ENCODE measurements at regions not wholly inside any gene's neighbourhood (a gene's known extent, or its start where the extent isn't known, plus 50 kb on each side); places are given as distances from the start of the nearest gene placed in this dataset.

DNA sequence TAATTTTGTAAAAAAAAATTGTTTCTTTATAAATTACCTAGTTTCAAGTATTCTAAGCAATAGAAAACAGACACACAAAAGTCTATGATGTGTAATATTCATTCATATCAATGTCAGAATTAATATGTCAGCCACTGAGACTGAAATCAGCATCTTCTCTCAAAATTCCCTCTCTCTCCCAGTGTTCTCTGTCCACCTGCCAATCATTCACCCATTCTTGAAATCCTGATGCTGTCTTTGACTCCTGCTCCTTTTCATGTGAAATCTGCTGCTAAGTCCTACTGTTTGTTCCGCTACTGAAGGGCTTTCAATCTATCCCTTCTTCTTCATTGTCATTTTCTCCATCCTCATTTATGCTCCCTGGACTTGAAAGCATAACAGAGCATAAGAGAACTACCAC lies 257.9 kb downstream of the SATB2 start:
- Histone ChIP-seq H3K4me1 (peaks cover 0 to 6% (median 0%) of the 10 kb centered on the region in 4 donors), H3K36me3 (no peaks in the 10 kb centered on the region), H3K27me3 (no peaks in the 10 kb centered on the region), H3K9me3 (no peaks in the 10 kb centered on the region), H3K4me3 (no peak overlapping the region), H3K27ac (no peak overlapping the region)
- intact Hi-C loops (cut with DNase I): no loop called here
- DNase-seq: no peak
- WGBS, 2 donors: 93 to 98% methylated on average over 1 of the region's 1 CpG
- TF ChIP-seq POLR2AphosphoS5 (IDR thresholded peaks at IDR 0.05) (no peak), POLR2A (IDR thresholded peaks at IDR 0.05) (no peak)
- TF ChIP-seq, protein P1, sequence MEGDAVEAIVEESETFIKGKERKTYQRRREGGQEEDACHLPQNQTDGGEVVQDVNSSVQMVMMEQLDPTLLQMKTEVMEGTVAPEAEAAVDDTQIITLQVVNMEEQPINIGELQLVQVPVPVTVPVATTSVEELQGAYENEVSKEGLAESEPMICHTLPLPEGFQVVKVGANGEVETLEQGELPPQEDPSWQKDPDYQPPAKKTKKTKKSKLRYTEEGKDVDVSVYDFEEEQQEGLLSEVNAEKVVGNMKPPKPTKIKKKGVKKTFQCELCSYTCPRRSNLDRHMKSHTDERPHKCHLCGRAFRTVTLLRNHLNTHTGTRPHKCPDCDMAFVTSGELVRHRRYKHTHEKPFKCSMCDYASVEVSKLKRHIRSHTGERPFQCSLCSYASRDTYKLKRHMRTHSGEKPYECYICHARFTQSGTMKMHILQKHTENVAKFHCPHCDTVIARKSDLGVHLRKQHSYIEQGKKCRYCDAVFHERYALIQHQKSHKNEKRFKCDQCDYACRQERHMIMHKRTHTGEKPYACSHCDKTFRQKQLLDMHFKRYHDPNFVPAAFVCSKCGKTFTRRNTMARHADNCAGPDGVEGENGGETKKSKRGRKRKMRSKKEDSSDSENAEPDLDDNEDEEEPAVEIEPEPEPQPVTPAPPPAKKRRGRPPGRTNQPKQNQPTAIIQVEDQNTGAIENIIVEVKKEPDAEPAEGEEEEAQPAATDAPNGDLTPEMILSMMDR (IDR thresholded peaks at IDR 0.05): no peak

DNA sequence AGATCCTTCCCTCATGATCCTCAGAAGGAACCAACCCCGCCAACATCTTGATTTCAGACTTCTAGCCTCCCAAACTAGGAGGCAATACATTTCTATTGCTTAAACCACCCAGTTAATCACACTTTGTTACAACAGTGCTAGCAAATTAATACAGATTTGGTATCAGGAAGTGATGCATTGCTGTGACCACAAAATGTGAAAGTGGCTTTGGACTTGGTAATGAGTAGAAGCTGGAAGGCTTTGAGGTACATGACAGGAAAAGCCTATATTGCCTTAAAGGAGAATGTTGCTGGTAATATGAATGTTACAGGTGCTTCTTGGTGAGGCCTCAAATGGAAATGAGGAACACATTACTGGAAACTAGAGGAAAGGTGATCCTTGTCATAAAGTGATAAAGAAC lies 260.3 kb downstream of the SATB2 start:
- H3K27ac ChIP-seq: no peak overlapping the region
- H3K27me3 ChIP-seq: no peaks in the 10 kb centered on the region
- TF ChIP-seq EP300 (IDR thresholded peaks at IDR 0.05) (no peak), POLR2AphosphoS5 (IDR thresholded peaks at IDR 0.05) (no peak), POLR2A (IDR thresholded peaks at IDR 0.05) (no peak)
- TF ChIP-seq, protein P1 (IDR thresholded peaks at IDR 0.05): no peak
- H3K9me3 ChIP-seq: no peaks in the 10 kb centered on the region
- intact Hi-C loops (cut with DNase I): no loop called here
- 91 to 92% methylated on average over 1 of the region's 1 CpG for WGBS, 2 donors
- no peak overlapping the region for H3K4me3 ChIP-seq
- no peak for DNase-seq
- no peaks in the 10 kb centered on the region for H3K36me3 ChIP-seq
- peaks cover 0 to 6% (median 0%) of the 10 kb centered on the region in 4 donors for H3K4me1 ChIP-seq

DNA sequence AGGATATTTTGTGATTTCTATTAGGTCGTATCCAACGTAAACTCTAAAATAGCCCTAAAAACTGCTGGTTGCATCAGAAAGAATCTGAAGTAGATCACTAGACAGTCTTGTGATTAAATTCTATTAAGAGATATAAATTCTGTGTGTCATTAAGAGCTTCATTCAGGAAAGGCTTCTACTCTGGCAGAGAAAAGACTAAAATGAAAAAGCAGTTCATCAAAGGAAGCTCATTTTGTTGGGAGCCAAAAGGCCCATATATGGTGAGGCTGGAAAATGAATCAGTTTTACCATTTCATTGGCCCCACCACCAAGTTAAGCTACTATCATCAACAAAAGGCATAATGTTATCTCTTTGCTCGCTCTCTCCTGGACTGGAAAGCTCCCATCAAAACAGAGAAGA lies 261.1 kb downstream of the SATB2 start:
- Histone ChIP-seq H3K27me3 (no peaks in the 10 kb centered on the region), H3K36me3 (no peaks in the 10 kb centered on the region), H3K4me3 (no peak overlapping the region), H3K9me3 (no peaks in the 10 kb centered on the region), H3K4me1 (peaks cover 0 to 6% (median 0%) of the 10 kb centered on the region in 4 donors), H3K27ac (no peak overlapping the region)
- WGBS, 2 donors: 92 to 95% methylated on average over 3 of the region's 3 CpGs
- no peak for TF ChIP-seq POLR2A (IDR thresholded peaks at IDR 0.05)
- DNase-seq: no peak
- intact Hi-C loops (cut with DNase I): no loop called here

DNA sequence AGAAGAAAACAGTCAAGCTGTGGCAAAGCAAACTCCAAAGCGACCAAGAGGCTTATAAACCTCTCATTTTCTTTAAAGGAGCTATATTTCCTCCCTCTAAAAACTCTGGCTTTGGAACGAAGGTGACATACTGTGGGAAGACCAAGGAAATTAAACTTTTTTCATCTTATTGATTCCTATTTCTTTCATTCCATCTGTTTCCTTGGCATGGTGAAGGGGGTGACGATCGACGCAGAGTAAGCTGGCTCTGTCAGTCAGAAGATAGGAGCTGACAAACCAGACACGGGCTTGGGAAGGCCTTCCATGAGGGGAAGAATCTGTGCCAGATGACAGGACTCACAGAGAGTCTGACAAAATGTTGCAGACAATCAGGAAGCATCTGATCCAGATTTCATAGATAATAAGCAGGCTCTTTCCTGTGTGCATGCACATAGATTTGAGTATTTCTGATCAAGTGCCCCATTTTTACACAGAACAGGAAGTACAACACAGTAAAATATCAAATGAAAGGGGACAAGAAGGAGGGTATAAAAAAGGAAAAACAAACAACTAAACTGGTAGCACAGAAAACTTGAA lies 261.7 kb downstream of the SATB2 start:
- intact Hi-C loops (cut with DNase I): no loop called here
- 80 to 91% methylated on average over 6 of the region's 6 CpGs for WGBS, 2 donors
- Histone ChIP-seq H3K27me3 (no peaks in the 10 kb centered on the region), H3K4me3 (no peak overlapping the region), H3K27ac (no peak overlapping the region), H3K9me3 (no peaks in the 10 kb centered on the region), H3K4me1 (peaks cover 0 to 6% (median 0%) of the 10 kb centered on the region in 4 donors), H3K36me3 (no peaks in the 10 kb centered on the region)
- no peak for DNase-seq
- TF ChIP-seq POLR2A (IDR thresholded peaks at IDR 0.05) (no peak), POLR2AphosphoS5 (IDR thresholded peaks at IDR 0.05) (no peak)

DNA sequence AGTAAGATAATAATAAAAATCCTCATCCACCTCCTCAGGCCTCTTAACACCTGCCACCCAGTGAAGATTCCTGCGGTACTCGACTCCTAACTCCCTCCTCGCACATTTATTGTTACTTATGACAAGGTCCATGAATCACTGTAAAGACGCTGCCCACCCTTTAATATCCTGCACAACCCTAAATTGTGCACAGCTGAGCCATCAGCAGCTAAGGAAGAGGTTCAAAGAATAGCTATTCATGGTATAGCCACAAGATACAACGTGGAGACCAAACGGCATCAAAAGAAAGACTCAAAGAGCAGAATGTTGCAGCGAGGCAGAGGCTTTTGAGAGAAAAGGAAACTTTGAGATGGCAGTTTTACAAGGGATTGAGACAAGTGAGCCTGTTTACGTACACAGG lies 266.3 kb downstream of the SATB2 start:
- no peaks in the 10 kb centered on the region for H3K36me3 ChIP-seq
- DNase-seq: no peak
- 62 to 85% methylated on average over 8 of the region's 8 CpGs for WGBS, 2 donors
- H3K9me3 ChIP-seq: no peaks in the 10 kb centered on the region
- intact Hi-C loops (cut with DNase I): no loop called here
- no peak overlapping the region for H3K4me3 ChIP-seq
- H3K4me1 ChIP-seq: no peaks in the 10 kb centered on the region
- no peaks in the 10 kb centered on the region for H3K27me3 ChIP-seq
- TF ChIP-seq POLR2A (IDR thresholded peaks at IDR 0.05) (no peak), EP300 (IDR thresholded peaks at IDR 0.05) (no peak), POLR2AphosphoS5 (IDR thresholded peaks at IDR 0.05) (no peak)
- TF ChIP-seq, protein P1 (IDR thresholded peaks at IDR 0.05): no peak
- H3K27ac ChIP-seq: no peak overlapping the region

DNA sequence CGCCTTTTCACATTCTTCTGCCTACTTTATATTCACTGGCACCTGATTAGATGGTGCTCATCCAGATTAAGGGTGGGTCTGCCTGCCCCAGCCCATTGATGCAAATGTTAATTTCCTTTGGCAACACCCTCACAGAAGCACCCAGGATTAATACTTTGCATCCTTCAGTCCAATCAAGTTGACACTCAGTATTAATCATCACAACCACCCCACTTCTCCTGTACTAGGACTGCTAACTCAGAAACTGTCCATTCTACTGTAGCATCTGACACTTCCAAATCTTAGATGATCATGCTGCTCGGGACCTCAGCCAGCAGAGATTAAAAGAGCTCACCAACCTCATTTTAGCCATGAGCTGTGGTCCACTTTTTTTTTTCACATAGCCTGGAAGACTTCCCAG lies 268.5 kb downstream of the SATB2 start:
- TF ChIP-seq POLR2A (IDR thresholded peaks at IDR 0.05): no peak
- TF ChIP-seq, protein P1 (IDR thresholded peaks at IDR 0.05): no peak
- TF ChIP-seq POLR2AphosphoS5 (IDR thresholded peaks at IDR 0.05): no peak
- no peak for TF ChIP-seq EP300 (IDR thresholded peaks at IDR 0.05)
- no peak for DNase-seq
- Histone ChIP-seq H3K4me1 (no peaks in the 10 kb centered on the region), H3K27me3 (no peaks in the 10 kb centered on the region), H3K36me3 (no peaks in the 10 kb centered on the region), H3K27ac (no peak overlapping the region), H3K9me3 (no peaks in the 10 kb centered on the region), H3K4me3 (no peak overlapping the region)
- WGBS, 2 donors: 80 to 85% methylated on average over 2 of the region's 2 CpGs
- intact Hi-C loops (cut with DNase I): no loop called here

Measured in sigmoid colon (tissue), 6 donors.